Adrenal gland (tissue), 9 donors: ENCODE measurements at regions not wholly inside any gene's neighbourhood (a gene's known extent, or its start where the extent isn't known, plus 50 kb on each side); places are given as distances from the start of the nearest gene placed in this dataset.

Source experiments
- DNase-seq, 7 donors: peaks; one replicate each; pipeline ENCODE4 v3.0.0-alpha.2; 2019 to 2020
- H3K27ac ChIP-seq, 5 donors: fragments of 200-600 bp; sonication (generic) in 4 of 5; 1 replicate in 3 of 5; 2 replicates in 2 of 5; pipeline versions ENCODE4 v1.5.1 to v1.8.0; 2016 to 2020; ENCODE audit warnings: mild to moderate bottlenecking in 1 of 5
- H3K27me3 ChIP-seq: fragments of 200-600 bp; 2 replicates; pipeline ENCODE4 v1.8.0; 2021
- H3K36me3 ChIP-seq, 2 donors: fragments of 200-600 bp; replicated peaks in 1 of 2; 1 replicate in 1 of 2; 2 replicates in 1 of 2; pipeline versions ENCODE4 v1.5.1 to v1.8.0; 2018 to 2022
- H3K4me1 ChIP-seq, 2 donors: fragments of 200-600 bp; replicated peaks in 1 of 2; 1 replicate in 1 of 2; 2 replicates in 1 of 2; pipeline versions ENCODE4 v1.5.1 to v1.8.0; 2018 to 2021
- H3K4me3 ChIP-seq, 4 donors: fragments of 200-600 bp; sonication (generic) in 3 of 4; one replicate each; pipeline ENCODE4 v1.5.1; 2016 to 2018
- H3K9me3 ChIP-seq, 3 donors: fragments of 200-600 bp; sonication (generic) in 1 of 3; replicated peaks in 1 of 3; 1 replicate in 2 of 3; 2 replicates in 1 of 3; pipeline versions ENCODE4 v1.5.1 to v1.8.0; 2016 to 2021
- POLR2A ChIP-seq, 2 donors: fragments of 450-650 bp; IDR thresholded peaks; one replicate each; pipeline ENCODE4 v1.6.1; 2017; ENCODE audit warnings: antibody characterized with exemption in 2 of 2, mild to moderate bottlenecking in 2 of 2, moderate library complexity in 1 of 2
- WGBS, 4 donors: extraction: QIAGEN DNeasy Blood & Tissue Kit in 2 of 4; methylation state at CpG; one replicate each; pipeline versions ENCODE4 v1.1.5 to v1.1.7; 2013 to 2017; 5-methylcytosine and 5-hydroxymethylcytosine counted together
- intact Hi-C, 2 donors: fragments of 100-400 bp; cut with DNase I; formaldehyde crosslinking; loops; one replicate each; pipeline versions ENCODE4 v1.14.1 to v1.15.0; 2022 to 2023
- TF ChIP-seq, protein P1 (sequence below), 6 experiments: fragments of 450-650 bp in 4 of 6; fragments of 200-600 bp in 2 of 6; sonication (generic) in 1 of 6; IDR thresholded peaks; 1 replicate in 5 of 6; 2 replicates in 1 of 6; pipeline versions ENCODE4 v1.5.1 to v1.8.0; 2016 to 2021; ENCODE audit warnings: antibody characterized with exemption in 6 of 6, mild to moderate bottlenecking in 2 of 6, moderate library complexity in 1 of 6
- donor health status: healthy with polysubstance abuse.
- donor health status: Bipolar disorder and iron deficiency.
- donor health status: DM: yes; HTN: yes; CAD: no.
- donor health status: DM: no; HTN: no; CAD: no.
- donor health status: DM: no; HTN: no; CAD: no.

DNA sequence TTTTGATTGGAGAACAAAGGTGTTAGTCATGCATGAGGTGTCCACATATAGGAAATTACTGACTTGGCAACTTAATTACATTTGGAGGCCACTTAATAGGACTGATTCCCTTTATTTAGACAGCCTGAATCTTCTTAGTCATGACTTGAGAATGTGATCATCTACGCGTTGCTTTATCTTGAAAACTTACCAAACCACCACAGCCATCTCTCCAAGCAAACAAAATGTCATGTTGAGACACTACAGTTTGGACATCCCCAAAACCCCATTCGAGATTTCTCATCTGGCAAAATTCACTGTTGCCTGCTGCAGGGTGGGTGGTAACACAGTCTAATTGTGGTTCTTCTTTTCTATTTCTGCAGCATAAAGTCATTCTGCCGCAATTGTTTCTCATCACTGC is 176.5 kb upstream of the CDH5 start:
- H3K36me3 ChIP-seq: no peaks in the 10 kb centered on the region
- no peaks in the 10 kb centered on the region for H3K4me1 ChIP-seq
- H3K27me3 ChIP-seq: no peaks in the 10 kb centered on the region
- no peaks in the 10 kb centered on the region for H3K9me3 ChIP-seq
- no peak for TF ChIP-seq POLR2A (IDR thresholded peaks at IDR 0.05)
- TF ChIP-seq, protein P1, sequence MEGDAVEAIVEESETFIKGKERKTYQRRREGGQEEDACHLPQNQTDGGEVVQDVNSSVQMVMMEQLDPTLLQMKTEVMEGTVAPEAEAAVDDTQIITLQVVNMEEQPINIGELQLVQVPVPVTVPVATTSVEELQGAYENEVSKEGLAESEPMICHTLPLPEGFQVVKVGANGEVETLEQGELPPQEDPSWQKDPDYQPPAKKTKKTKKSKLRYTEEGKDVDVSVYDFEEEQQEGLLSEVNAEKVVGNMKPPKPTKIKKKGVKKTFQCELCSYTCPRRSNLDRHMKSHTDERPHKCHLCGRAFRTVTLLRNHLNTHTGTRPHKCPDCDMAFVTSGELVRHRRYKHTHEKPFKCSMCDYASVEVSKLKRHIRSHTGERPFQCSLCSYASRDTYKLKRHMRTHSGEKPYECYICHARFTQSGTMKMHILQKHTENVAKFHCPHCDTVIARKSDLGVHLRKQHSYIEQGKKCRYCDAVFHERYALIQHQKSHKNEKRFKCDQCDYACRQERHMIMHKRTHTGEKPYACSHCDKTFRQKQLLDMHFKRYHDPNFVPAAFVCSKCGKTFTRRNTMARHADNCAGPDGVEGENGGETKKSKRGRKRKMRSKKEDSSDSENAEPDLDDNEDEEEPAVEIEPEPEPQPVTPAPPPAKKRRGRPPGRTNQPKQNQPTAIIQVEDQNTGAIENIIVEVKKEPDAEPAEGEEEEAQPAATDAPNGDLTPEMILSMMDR (IDR thresholded peaks at IDR 0.05): no peak
- intact Hi-C loops: no loop called here
- DNase-seq: no peak
- H3K4me3 ChIP-seq: no peak overlapping the region
- 57 to 79% (median 68%) methylated on average over 4 of the region's 4 CpGs for WGBS, 4 donors
- no peak overlapping the region for H3K27ac ChIP-seq

DNA sequence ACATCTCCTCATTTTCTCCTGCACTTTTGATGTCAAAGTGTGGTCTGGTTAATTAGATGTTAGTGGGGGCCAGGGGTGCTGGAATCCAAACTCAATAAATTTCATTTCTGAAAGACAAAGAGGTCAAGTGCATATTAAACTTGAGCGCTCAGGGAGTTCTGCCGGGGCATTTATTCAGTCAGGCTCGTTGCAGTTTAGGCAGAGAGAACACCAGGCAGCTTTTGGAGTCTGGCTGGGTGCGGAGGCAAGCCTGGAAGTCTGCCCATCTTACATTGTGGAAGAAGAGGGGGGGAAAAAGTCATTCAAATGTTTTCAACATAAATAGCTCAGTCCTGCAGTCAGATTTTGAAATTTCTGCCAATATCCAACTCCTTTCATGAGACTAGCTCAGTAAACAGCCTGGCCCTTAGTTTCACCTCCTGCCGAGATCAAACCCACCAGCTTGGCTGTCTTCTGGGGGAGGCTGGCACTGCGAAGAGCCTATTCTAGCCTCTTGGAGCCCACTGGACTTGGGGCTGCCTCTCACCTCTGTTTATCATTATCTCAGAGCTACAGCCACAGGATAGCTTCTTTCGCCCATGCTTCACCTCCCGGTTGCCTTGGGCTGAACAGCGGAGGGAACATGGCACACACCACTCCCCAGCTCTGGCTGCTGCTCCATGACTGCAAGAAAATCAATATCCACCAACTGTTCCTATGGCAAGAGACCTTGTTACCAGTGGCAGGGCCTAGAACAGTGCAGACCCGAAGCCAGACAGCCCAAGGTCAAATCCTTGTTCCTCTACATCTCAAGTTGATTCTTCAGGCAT is 177.4 kb upstream of the CDH5 start:
- TF ChIP-seq, protein P1 (IDR thresholded peaks at IDR 0.05): no peak
- no peak for TF ChIP-seq POLR2A (IDR thresholded peaks at IDR 0.05)
- Histone ChIP-seq H3K4me1 (no peaks in the 10 kb centered on the region), H3K4me3 (no peak overlapping the region), H3K9me3 (no peaks in the 10 kb centered on the region), H3K36me3 (no peaks in the 10 kb centered on the region), H3K27ac (no peak overlapping the region), H3K27me3 (no peaks in the 10 kb centered on the region)
- 76 to 87% (median 80%) methylated on average over 9 to 10 of the region's 10 CpGs for WGBS, 4 donors
- DNase-seq: no peak
- intact Hi-C loops: no loop called here

DNA sequence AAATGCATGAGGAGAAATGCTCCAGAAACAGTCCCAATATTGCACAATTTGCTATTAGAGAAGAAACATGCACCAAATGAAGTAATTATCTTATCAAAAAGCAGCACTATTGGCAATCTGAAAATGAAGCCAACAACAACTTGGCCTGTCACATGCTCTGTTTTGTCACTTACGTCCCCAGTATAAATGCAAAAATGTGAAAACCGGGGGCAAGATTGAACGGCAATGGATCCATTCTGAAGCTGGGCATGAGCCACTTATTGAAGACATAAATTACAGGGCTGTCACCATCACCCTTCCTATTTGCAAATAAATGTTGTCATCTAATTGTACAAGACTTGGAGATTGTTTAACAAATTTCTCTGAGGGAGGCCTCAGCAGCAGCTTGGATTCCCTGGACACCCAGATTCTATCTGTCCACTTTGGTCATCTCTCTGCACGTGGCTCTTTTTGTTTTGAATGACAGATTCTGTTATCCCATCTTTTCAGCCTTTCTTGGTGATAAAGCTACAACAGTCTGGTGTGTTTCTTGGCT is 180.2 kb upstream of the CDH5 start:
- Histone ChIP-seq H3K4me1 (no peaks in the 10 kb centered on the region), H3K9me3 (no peaks in the 10 kb centered on the region), H3K4me3 (no peak overlapping the region), H3K27ac (no peak overlapping the region), H3K36me3 (no peaks in the 10 kb centered on the region), H3K27me3 (no peaks in the 10 kb centered on the region)
- intact Hi-C loops: no loop called here
- TF ChIP-seq, protein P1 (IDR thresholded peaks at IDR 0.05): no peak
- TF ChIP-seq POLR2A (IDR thresholded peaks at IDR 0.05): no peak
- 43 to 79% (median 71%) methylated on average over 4 of the region's 4 CpGs for WGBS, 4 donors
- no peak for DNase-seq

DNA sequence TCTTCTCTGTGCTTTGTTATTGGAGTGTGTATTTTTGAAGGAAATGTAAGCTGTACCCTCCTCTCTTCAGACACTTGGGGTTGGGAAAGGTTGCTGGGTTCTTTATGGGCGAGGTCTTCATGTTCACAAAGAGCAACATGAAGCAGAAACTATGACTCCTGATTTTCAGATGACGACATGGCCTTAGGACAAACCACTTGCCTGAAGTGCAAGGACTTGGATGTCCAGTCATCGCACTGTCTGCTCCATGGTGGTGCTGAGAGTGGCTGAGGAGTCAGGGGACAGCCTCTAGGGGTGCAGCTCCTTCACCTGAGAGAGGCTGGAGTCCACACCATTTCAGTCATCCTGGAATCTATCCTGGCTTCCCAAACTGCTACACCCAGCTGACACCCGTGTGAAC is 183.9 kb upstream of the CDH5 start:
- H3K4me1 ChIP-seq: no peaks in the 10 kb centered on the region
- H3K27ac ChIP-seq: no peak overlapping the region
- no peak for TF ChIP-seq POLR2A (IDR thresholded peaks at IDR 0.05)
- TF ChIP-seq, protein P1 (IDR thresholded peaks at IDR 0.05): no peak
- no peaks in the 10 kb centered on the region for H3K36me3 ChIP-seq
- intact Hi-C loops: no loop called here
- no peaks in the 10 kb centered on the region for H3K9me3 ChIP-seq
- H3K4me3 ChIP-seq: no peak overlapping the region
- DNase-seq: no peak
- H3K27me3 ChIP-seq: no peaks in the 10 kb centered on the region
- 74 to 87% (median 81%) methylated on average over 4 of the region's 4 CpGs for WGBS, 4 donors
